ENCODE measurements at regions not wholly inside any gene's neighbourhood (a gene's known extent, or its start where the extent isn't known, plus 50 kb on each side); places are given as distances from the start of the nearest gene placed in this dataset.

DNA sequence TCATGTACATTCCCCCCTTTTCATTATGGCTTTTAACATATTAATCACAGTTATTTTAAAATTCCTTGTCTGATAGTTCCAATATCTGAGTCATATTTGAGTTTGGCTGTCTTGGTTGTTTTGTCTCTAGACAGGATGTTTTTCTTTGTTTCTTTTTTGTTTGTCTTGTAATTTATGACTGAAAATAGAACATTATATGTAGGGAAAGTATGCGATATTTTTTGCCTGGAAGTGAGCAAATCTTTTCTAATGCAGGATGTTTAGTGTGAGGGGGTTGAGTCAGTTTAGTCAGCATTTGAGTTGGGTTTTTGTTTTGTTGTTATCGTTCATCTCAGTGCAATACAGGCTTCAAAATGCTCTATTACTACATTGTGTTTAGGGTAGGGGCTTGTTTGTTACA, 239.7 kb downstream of the SNAPC1 start:
- Mint-ChIP-seq H3K27me3 (ENCODE audit: low read depth) (no peaks in the 10 kb centered on the region), H3K9me3 (peaks cover 17% of the 10 kb centered on the region), H3K4me3 (no peak overlapping the region), H3K36me3 (ENCODE audit: low read depth) (peaks cover 4% of the 10 kb centered on the region), H3K4me1 (no peaks in the 10 kb centered on the region), H3K27ac (ENCODE audit: unreplicated experiment) (no peak overlapping the region)
- TF ChIP-seq, protein P1, sequence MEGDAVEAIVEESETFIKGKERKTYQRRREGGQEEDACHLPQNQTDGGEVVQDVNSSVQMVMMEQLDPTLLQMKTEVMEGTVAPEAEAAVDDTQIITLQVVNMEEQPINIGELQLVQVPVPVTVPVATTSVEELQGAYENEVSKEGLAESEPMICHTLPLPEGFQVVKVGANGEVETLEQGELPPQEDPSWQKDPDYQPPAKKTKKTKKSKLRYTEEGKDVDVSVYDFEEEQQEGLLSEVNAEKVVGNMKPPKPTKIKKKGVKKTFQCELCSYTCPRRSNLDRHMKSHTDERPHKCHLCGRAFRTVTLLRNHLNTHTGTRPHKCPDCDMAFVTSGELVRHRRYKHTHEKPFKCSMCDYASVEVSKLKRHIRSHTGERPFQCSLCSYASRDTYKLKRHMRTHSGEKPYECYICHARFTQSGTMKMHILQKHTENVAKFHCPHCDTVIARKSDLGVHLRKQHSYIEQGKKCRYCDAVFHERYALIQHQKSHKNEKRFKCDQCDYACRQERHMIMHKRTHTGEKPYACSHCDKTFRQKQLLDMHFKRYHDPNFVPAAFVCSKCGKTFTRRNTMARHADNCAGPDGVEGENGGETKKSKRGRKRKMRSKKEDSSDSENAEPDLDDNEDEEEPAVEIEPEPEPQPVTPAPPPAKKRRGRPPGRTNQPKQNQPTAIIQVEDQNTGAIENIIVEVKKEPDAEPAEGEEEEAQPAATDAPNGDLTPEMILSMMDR (conservative IDR thresholded peaks at IDR 0.05): no peak
- no peak for DNase-seq (ENCODE audit: low read depth, low spot score)

DNA sequence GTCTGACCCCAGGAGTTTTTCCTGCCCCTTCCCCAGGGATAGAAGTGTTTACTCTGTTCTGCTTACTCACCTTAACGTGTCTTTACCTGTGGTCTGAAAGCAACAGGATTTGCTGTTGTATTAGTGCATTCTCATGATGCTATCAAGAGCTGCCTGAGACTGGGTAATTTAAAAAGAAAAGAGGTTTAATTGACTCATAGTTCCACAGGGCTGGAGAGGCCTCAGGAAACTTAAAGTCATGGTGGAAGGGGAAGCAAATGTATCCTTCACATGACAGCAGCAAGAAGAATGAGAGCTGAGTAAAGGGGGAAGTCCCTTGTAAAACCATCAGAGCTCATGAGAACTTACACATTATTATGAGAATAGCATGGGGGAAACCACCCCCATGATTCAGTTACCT, 240.4 kb downstream of the SNAPC1 start:
- TF ChIP-seq, protein P1 (conservative IDR thresholded peaks at IDR 0.05): no peak
- Mint-ChIP-seq H3K27ac (ENCODE audit: unreplicated experiment) (no peak overlapping the region), H3K4me1 (no peaks in the 10 kb centered on the region), H3K9me3 (peaks cover 17% of the 10 kb centered on the region), H3K4me3 (no peak overlapping the region), H3K36me3 (ENCODE audit: low read depth) (peaks cover 4% of the 10 kb centered on the region), H3K27me3 (ENCODE audit: low read depth) (no peaks in the 10 kb centered on the region)
- no peak for DNase-seq (ENCODE audit: low read depth, low spot score)

DNA sequence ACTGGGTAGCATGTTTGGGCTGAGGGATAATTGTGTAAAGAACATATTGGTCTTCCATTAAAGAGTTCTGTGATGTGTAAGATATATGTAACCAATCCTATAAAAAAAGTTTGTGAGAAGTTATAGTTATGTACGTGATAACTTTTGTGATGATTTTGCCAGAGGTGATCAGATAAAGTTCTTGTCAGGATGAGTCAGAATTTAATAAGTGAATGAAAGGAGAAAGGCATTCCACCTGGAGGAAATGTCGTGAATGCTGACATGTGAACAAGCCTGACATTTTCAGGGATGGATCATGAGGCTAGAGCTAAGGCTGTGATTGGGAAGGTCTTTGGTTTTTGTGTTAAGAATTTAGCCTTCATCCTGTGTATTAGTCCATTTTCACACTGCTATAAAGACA, 241.5 kb downstream of the SNAPC1 start:
- TF ChIP-seq, protein P1 (conservative IDR thresholded peaks at IDR 0.05): no peak
- Mint-ChIP-seq H3K36me3 (ENCODE audit: low read depth) (peaks cover 4% of the 10 kb centered on the region), H3K4me1 (peaks cover 4% of the 10 kb centered on the region), H3K27ac (ENCODE audit: unreplicated experiment) (no peak overlapping the region), H3K4me3 (no peak overlapping the region), H3K9me3 (peaks cover 17% of the 10 kb centered on the region), H3K27me3 (ENCODE audit: low read depth) (no peaks in the 10 kb centered on the region)
- no peak for DNase-seq (ENCODE audit: low read depth, low spot score)

DNA sequence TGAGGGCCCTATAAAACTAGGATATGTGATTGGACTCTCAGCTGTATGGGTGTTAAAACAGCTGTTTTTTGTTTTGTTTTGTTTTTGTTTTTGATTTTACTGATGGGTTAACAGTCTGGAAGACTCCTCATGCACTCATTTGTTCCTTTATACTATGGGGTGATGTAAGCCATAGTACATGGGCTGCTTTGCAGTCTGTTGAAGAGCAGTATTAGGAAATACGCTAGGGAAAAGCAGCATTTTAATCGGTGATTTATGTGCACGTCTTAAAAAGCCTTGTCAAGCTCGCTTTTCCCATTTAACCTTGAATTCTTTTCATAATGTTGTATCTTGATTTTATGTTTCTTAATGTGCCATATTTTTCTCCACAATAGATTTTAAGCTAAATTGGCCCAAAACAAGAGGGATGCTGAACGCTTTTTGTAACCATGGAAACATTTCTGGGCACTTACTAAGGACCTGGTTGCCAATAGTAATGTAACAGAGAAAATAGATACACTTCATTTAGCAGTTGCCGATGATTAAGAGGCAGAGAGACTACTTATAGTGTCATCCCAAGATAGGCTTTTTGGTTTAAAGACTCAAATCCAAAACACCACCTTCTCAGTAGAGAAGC, 244.0 kb downstream of the SNAPC1 start:
- Mint-ChIP-seq H3K4me1 (peaks cover 4% of the 10 kb centered on the region), H3K36me3 (ENCODE audit: low read depth) (peaks cover 4% of the 10 kb centered on the region), H3K27me3 (ENCODE audit: low read depth) (peaks cover 8% of the 10 kb centered on the region), H3K27ac (ENCODE audit: unreplicated experiment) (no peak overlapping the region), H3K9me3 (peaks cover 17% of the 10 kb centered on the region), H3K4me3 (no peak overlapping the region)
- DNase-seq (ENCODE audit: low read depth, low spot score): no peak
- TF ChIP-seq, protein P1 (conservative IDR thresholded peaks at IDR 0.05): no peak

DNA sequence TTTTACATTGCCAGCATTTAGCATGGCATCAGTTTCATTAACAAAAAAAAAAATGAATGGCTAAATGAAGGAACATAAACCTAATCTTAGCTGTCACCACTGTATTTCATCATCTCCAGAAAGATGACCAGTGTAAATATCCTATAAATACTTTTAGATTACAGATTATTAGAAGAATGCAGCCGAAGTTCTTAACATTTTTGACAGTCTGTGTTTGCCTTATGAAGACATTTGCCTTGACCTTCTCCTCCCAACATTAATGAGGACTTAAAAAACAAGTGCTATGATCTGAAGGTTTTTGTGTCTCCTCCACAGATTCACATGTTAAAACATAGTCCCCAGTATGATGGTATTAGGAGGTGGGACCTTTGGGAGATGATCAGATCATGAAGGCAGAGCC, 253.0 kb downstream of the SNAPC1 start:
- H3K9me3 Mint-ChIP-seq: peaks cover 5% of the 10 kb centered on the region
- TF ChIP-seq, protein P1 (conservative IDR thresholded peaks at IDR 0.05): no peak
- H3K27me3 Mint-ChIP-seq (ENCODE audit: low read depth): peaks cover 3% of the 10 kb centered on the region
- DNase-seq (ENCODE audit: low read depth, low spot score): no peak
- H3K27ac Mint-ChIP-seq (ENCODE audit: unreplicated experiment): no peak overlapping the region
- H3K4me3 Mint-ChIP-seq: no peak overlapping the region
- H3K36me3 Mint-ChIP-seq (ENCODE audit: low read depth): no peaks in the 10 kb centered on the region
- no peaks in the 10 kb centered on the region for H3K4me1 Mint-ChIP-seq

Data from neural crest cell (in vitro differentiated cells).